Stimulated activated CD4-positive, alpha-beta T cell treated with anti-CD3 and anti-CD28 coated beads, Interleukin-12 subunit alpha, Interleukin-12 subunit beta, amount 100 ng/mL, for 24 hours (primary cell): ENCODE measurements at regions not wholly inside any gene's neighbourhood (a gene's known extent, or its start where the extent isn't known, plus 50 kb on each side); places are given as distances from the start of the nearest gene placed in this dataset.

Experiments used
- DNase-seq, 2 experiments: peaks; one replicate each; pipeline ENCODE4 v3.0.0-alpha.2; 2020; ENCODE audit warnings: low read depth in 2 of 2

DNA sequence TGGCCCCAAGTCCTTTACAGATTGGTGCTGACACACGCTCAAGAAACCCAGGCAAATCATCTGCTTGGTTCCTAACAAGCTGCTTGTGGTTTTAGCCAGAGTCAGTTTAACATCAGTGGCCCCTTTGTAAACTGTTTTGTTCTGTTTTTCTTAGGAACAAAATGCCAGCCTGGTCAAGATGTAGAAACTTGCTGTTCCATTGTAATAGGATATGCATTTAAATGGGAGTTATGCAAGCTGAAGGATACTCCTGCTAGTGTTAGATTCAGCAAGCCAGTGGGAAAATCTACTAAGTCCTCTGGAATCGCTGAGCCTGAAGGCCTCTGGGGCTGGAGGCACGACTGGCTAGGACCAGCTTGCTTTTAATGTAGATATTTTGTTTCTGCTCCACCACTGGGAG, 391.1 kb downstream of the TLE4 start:
- no peak for DNase-seq

DNA sequence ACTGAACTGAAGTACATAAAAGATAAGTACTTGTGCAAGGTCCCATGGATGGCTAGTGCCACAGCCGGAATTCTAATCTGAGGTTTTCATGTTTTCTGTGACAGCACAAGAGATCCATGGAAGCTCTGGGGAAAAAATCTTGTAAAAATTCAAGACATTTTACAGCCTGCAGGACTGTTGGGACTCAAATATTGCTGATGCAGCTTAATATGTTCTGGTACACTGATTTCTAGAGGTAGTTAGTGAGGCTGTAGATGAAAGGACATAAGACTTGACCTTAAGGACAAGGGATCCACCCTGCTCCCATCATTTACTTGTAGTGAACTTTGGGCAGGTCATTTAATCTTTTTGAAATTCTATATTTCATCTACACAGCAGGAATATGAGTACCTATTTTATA, 390.4 kb downstream of the TLE4 start:
- no peak for DNase-seq

DNA sequence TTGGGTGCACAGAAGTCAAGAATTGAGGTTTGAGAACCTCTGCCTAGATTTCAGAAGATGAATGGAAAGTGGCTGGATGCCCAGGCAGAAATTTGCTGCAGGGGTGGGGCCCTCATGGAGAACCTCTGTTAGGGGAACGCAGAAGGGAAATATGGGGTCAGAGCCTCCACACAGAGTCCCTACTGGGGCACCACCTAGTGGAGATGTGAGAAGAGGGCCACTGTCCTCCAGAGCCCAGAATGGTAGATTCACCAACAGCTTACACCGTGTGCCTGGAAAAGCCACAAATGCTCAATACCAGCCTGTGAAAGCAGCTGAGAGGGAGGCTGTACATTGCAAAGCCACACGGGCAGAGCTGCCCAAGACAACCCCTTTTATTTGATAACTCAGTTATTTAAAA, 383.5 kb downstream of the TLE4 start:
- no peak for DNase-seq

DNA sequence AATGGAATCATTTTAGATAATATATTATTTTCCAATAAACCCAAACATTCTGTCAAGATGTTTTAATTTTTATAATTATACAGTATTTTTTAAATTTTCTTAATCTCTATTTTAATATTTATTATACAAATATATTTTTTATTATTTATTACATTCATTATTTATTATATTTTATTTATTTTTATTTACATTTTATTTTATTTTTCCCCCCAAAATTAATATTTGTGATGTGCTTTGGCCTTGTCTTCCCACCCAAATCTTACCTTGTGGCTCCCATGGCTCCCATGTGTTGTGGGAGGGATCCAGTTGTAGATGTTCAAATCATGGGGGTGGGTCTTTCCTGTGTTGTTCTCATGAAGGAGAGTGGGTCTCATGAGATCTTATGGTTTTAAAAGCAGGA, 382.1 kb downstream of the TLE4 start:
- DNase-seq: no peak

DNA sequence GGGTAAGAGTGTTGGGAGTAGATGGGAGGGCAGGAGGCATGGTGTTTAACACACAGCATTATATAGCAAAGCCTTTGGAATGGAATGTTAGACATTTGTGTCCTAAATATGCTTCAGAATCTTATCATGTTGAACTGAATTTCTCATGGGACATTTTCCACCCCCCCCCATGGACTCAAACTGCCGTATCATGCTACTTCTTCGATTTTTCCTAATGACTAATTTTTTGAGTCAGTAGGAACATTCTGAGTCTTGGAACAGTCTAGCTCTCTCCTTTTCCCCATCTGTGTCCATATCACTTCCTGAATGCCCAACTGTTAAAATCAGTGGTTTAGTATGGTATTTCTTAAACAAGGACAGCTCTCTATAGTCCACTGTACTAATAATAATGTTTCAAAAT, 380.6 kb downstream of the TLE4 start:
- no peak for DNase-seq

DNA sequence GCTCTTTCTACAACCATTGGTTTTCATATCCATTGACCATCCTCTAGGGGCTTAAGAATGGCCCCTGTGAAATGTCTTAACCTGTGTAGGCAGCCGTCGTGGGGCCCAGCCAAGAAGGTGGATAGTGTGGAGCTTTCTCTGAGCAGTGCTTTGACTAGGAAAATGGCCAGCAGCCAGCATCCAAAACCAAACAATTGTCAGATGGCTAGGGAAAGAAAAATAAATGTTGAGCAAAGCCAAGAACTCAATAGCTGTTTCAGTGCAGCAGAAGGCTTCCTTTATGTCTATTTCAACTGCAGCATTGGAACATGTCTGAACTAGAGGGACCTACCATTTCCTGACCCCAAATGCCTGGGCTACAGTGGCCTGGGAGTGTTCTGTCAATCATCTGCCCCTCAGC, 374.9 kb downstream of the TLE4 start:
- DNase-seq: no peak

DNA sequence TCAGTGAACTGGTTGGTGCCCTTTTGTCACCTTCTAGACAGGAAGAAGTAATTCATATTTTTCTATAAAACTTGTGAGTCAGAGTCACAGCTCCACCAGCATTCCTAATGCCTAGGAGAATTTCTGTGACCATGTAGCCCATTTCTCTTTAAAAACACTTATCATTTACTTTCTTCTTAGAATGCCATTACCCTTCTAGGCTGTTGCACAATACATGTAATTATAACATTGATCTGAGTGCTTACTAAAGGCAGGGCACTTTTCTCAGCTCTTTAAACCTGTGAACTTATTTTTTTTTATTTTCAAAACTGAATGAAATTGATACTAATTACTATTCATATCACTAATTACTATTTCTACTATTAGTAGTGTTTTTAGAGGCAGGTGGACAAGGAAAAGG, 373.7 kb downstream of the TLE4 start:
- DNase-seq: no peak

DNA sequence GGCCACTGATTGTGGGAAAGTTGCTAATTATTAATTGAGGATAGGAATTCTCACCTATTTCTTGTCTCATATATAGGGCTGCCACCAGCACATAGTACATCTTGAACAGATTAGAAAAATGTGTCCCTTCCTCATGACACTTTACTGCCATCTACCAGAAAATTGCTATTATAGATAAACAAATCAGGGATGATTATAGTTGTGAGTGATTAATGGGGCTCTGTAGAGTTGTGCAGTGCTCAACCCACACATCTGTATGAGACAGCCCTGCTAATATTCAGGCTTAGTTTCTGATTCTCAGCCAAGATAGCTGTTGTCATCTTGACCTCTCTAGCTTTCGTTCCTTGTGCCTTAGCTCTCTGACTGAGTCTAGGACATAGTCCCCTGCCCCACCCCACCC, 373.3 kb downstream of the TLE4 start:
- DNase-seq: no peak

DNA sequence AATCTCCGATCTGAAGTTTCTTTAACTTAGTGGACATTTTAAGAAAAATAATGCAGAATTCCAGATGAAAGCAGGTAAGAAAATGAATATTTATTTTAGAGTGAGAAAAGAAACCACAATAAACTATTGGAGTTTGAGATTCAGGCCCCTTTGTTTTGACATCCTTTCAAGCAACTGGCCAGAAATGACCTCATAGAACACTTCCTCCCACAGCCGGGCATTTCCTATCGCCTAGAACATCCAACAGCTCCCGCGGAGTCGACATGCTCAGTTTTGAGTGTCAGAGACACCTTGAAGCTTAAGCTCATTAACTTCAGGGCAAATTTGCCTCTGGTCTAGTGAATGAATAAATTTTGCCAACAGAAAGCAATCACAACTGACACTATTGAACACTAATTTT, 369.2 kb downstream of the TLE4 start:
- DNase-seq: no peak

DNA sequence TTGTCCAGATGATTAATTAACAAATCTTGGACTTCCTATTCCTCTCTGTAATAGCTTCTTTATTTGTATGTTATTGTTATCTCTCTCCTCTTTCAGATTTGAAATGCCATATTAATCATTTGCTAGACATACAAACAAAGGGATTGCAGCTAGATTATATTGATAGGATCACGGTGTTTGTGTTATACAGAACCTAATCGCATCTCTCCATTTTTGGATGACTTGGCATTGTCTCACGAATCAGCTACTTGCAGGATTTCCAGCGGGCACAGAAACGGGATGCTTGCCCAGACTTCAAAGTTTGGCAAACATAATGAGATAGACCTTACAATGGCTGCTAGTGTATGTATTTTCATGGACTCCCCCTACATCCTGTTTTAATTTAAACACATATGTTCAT, 368.1 kb downstream of the TLE4 start:
- no peak for DNase-seq

DNA sequence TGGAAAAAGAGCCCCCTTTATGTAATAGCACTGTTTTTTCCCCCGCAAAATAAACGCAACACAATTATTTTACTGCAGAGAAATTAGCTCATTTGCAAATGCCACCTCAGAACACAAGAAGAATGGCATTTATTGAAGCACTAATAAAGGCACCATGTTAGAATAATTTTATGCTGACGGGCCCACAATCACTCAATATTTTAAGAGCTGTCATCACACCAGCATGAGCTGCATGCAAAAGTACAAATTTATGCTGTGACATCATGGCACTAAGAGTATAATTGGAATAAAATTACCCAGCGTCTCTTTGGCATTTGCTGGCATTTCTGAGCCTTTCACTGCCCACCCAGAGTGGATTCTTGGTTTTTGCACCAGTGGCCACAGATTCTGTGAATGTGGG, 364.6 kb downstream of the TLE4 start:
- DNase-seq: no peak

DNA sequence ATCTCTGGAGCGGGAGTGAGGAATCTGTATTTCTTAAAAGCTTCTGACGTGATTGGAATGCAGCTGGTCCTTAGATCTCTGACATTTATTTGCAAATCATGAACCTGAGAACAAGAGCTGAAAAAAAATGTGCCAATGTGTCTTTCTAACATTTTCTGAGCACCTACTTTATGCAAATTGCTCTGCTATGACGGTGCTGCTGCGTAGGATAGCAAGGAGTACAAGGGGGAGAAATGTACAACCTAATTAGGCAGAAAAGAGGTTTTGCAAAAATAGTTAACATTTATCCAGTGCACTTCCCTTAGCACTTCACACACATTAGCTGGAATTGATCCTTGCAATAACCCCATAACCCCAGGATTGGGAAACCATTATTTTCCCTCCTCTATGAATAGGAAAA, 357.5 kb downstream of the TLE4 start:
- no peak for DNase-seq

DNA sequence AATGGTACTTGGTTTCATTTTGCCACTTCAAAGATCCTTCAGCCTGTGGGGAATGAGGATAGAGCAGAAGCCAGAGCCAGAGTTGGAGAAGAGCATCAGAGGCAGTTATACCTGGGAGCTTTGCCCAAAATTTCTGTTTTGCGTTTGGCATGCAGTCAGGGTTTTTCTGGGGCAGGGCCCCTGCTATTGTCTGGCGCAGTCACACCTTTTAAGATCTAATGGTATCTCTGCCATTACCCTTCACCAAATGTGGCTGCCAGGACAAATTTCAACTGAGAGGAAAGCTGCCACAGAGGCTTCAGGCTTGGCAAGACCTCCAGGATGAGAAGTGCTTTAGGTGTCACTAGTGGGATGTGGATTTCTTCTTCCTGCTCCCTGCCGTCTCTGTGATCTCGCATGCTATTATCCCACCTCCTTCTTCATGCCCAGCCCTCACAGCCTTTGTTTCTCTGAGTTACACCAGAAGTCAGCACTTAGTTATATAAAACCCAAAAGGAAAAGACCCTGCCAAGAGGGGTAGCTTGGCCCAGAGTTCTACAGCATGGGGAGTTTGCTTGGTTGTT, 357.0 kb downstream of the TLE4 start:
- no peak for DNase-seq

DNA sequence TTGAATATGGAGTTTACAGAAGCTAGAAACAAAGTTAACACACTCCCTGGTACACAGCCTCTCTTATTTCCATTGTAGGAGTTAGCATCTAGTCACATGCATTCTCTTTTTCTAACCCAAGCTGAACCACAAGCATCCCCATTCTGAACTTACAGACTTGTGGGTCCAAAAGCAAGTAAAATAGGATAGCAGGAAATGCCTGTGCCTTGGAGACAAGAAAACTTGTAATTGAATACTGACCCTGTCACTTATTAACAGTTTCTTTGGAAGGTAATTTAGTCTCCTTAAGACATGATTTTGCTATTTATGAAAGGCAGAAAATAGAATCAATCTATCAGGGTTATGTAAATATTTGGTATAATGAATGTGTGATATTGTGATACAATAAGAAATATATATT, 353.6 kb downstream of the TLE4 start:
- DNase-seq: no peak

DNA sequence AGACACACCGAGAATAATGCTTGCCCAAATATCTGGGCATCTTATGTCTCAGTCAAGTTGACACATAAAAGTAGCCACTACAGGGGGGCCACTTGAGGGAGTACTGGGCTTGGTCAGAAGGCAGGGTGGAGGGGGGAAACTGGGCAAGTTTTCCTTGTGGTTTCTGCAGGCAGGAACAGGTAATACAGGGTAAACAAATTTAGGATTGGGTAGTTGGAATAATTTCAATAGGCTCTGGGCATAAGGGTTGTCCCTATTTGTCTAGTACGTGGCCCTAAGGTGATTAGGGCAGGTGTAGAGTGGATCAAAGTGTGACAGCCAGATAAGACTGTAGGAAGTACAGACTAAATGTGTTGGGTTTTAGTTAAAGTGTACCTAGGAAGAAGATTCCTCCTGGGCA, 353.1 kb downstream of the TLE4 start:
- DNase-seq: no peak

DNA sequence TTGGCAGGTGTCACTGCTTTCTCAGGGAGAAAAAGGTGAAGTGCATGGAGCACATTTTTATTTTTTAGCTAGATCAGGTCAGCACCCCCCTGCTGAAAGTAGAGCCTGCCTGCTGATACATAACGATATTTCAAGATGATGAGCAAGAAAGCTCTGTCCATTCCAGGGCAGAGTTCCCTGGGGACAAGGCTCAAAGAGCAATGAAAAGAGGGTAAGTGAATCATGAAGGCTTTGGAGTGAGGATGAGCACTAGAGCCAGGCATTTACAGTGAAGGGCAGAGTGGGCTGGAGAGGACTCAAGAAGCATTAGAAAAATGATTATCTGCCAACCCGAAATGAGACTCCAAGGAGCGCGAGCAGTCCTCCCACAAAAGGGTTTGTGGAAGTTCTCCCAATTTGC, 345.7 kb downstream of the TLE4 start:
- no peak for DNase-seq

DNA sequence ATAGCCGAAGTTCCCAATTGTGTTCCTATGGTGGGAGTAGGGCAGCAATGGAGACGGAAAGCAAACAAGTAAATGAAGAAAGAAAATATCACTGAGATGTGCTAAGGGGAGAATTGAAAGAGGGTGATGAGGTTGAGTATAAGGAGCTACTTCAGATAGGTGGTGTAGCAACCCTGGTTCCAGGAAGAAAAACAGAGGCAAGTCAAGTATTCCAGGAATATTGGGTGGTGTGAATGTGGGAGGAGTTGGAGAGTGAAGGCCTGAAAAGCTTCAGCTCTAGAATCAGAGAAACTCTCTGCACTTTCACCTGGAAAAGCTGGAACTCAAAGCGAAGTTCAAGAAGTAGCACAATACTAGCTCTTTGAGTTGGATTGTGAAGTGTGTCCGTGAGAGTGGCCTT, 342.1 kb downstream of the TLE4 start:
- DNase-seq: no peak

DNA sequence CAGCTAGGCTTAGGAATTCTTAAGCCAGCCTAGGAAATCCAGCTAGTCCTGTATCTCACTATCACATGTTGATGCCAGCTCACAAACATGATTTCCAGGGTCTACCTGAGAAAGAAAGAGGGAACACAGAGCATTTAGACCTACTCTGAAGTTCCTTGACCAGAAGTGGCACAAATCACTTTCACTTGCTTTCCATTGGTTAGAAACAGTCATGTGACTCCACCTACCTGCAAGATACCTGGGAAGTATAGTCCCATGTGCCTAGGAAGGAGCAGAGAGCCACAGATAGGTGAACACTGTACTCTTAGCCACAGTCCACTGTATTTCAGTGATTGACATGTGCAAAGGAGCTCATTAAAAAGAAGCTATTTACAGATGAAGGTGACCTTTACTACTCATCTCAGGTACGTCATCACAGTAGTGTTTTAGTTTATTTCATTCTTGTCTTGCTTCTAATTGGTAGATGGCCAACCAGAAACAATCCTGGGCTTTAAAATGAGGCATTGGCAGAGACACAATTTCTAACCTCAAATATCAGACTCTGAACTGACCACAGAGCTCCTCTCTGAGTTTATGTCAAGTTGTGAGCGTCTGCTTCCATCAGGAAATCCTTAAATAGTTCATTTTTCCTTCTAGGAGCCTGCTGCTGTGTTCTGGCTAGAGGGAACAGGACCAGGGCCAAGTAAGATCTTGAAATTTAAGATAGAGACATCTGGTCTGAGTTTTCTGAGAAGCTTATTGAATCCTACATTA, 340.7 kb downstream of the TLE4 start:
- DNase-seq: no peak

DNA sequence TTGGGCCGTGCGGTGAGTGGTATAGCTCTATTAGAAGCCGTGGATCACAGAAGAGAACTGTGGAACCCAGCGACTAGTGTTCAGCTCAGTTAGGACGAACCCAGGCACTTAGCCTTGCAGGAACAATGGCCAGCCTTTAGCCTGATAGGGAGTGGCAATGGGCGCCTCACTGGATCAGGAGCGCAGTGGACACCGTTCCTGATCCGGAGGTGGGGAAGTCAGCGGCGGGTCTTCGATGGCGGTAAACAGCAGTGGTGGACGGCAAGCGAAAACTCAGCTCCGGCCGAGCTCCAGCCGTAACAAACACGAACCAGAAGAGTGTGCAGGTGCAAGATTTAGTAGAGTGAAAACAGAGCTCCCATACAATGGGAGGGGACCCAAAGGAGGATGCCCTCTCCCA, 340.0 kb downstream of the TLE4 start:
- no peak for DNase-seq

DNA sequence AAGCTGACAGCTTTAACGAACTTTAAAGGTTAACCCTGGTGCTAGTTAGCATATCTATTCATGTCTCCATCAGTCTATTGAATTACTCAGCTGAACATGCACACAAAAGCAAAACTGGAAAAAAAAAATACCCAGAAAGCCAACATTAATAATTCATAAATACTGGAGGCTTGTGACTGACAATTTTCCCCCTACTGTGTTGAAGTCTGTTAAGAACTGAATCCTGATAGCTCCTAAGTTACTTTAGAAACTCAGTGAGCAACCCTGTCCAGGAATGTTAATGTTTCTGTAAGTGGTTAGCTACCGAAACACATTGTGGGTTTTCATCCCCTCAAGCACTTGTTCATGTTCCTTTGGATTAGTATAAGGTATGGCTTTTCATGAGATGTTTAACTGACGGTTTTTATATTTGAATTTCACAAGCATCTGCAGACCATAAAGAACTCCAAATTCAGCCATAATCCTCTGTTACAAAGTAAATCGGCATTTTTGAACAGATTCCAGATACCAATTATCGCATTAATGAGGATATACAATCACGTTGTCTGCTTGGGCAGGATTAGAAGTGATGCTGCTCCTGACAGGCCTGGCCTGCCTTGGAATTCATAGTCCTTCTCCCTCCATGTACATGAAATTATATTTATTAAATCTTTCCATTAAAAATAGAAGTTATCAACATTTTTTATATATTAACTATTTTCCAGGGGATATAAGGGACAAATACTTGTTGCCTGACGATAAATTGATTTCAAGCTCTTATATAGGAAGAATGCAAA, 331.2 kb downstream of the TLE4 start:
- no peak for DNase-seq

DNA sequence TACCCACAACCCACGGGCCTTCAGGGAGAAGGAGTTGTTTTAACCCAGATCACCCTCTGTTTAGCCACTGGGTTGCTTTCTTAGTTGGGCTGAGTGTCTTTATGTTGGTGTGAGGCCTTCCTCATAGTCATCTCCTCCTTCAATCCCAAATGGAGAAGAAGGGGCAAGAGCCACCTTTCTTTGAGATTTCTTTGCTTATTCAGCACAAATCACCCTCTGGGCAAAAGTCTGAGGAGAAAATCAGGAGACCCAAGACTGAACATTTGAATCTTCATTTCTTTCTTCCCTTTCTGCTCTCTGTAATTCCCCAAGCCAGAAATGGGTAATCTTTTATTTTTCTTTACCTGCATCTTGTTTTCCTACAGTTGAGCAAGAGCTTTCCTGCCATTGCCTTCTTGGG, 329.0 kb downstream of the TLE4 start:
- no peak for DNase-seq

DNA sequence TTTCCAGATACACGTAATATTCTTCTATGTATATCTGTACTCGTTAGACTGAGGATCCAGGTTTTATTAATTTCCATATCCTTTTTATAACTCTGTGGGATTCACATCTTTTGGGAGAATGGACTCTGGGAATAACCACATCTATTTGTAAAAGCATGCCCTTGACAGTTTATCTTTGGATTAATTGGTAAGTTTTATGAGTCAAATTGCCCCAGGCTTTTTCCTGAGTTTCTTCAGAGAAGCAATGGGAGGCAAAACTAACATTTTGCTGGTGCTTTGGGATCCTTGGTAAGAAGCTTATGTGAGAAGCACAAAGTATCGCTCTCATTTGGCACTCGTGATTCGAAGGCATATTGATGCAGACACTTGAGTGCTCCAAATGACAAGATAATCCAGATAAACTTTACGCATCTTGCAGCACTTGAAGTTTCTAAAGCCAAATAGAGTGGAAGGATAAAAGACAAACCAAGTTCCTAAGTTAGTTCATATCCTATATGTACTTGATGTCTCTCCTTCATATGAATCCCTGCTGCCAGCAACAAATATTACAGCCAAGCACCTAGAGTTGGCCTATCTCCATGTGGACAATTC, 324.7 kb downstream of the TLE4 start:
- no peak for DNase-seq

DNA sequence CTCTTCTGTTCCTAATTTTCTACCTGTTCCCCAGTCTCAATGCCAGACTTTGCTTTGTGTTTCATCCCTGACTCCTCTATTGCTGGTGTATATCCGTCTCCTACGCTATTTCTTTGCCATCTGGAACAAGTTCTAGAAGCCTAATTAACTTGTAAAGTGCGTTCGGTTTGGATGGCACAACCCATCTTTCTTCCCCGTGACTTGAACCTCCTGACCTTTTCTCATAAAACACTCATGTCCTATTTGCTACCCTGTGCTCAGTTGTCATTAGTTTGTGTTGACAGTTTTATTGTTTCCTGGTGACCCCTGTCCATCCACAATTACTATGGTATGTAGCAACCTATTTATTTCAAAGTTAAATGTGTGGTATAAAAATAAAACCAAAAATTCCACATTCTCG, 323.5 kb downstream of the TLE4 start:
- DNase-seq: no peak
